Suprapubic skin (tissue), 4 donors: ENCODE measurements at regions not wholly inside any gene's neighbourhood (a gene's known extent, or its start where the extent isn't known, plus 50 kb on each side); places are given as distances from the start of the nearest gene placed in this dataset.
"Not testable (repeated sequence)": the region's sequence is repeated elsewhere in the genome, so short reads cannot be mapped to it uniquely, and the experiment has no call there.

ENCODE experiments used
- DNase-seq, 2 donors: peaks; one replicate each; pipeline ENCODE4 v3.0.0-alpha.2; 2019; ENCODE audit warnings: low spot score in 2 of 2
- H3K27ac ChIP-seq: fragments of 200-600 bp; sonication (generic); one replicate; pipeline ENCODE4 v1.5.1; 2019
- H3K27me3 ChIP-seq: fragments of 200-600 bp; sonication (generic); one replicate; pipeline ENCODE4 v1.5.1; 2019
- H3K36me3 ChIP-seq: fragments of 200-600 bp; sonication (generic); one replicate; pipeline ENCODE4 v1.5.1; 2019
- H3K4me1 ChIP-seq: fragments of 200-600 bp; sonication (generic); one replicate; pipeline ENCODE4 v1.5.1; 2019
- H3K4me3 ChIP-seq: fragments of 200-600 bp; sonication (generic); one replicate; pipeline ENCODE4 v1.5.1; 2019; ENCODE audit warnings: mild to moderate bottlenecking
- H3K9me3 ChIP-seq: fragments of 200-600 bp; sonication (generic); one replicate; pipeline ENCODE4 v1.5.1; 2019
- CTCF ChIP-seq, 2 donors: fragments of 200-600 bp in 1 of 2; fragments of 450-650 bp in 1 of 2; sonication (generic) in 1 of 2; IDR thresholded peaks; one replicate each; pipeline ENCODE4 v1.5.1; 2016 to 2019; ENCODE audit warnings: antibody characterized with exemption in 2 of 2, mild to moderate bottlenecking in 1 of 2, moderate library complexity in 1 of 2
- EP300 ChIP-seq: sonication (generic); formaldehyde crosslinking; IDR thresholded peaks from one replicate; pipeline ENCODE4 v1.6.1; 2017; ENCODE audit warnings: antibody characterized with exemption
- POLR2A ChIP-seq, 2 donors: fragments of 450-650 bp; IDR thresholded peaks; one replicate each; pipeline ENCODE4 v1.6.1; 2017; ENCODE audit warnings: antibody characterized with exemption in 2 of 2, mild to moderate bottlenecking in 2 of 2, moderate library complexity in 2 of 2
- POLR2AphosphoS5 ChIP-seq, 3 donors: sonication (generic); formaldehyde crosslinking; IDR thresholded peaks; one replicate each; pipeline ENCODE4 v1.6.1; 2017; ENCODE audit warnings: antibody characterized with exemption in 3 of 3
- WGBS: methylation state at CpG from one replicate; pipeline ENCODE4 v1.1.5; 2018; 5-methylcytosine and 5-hydroxymethylcytosine counted together

DNA sequence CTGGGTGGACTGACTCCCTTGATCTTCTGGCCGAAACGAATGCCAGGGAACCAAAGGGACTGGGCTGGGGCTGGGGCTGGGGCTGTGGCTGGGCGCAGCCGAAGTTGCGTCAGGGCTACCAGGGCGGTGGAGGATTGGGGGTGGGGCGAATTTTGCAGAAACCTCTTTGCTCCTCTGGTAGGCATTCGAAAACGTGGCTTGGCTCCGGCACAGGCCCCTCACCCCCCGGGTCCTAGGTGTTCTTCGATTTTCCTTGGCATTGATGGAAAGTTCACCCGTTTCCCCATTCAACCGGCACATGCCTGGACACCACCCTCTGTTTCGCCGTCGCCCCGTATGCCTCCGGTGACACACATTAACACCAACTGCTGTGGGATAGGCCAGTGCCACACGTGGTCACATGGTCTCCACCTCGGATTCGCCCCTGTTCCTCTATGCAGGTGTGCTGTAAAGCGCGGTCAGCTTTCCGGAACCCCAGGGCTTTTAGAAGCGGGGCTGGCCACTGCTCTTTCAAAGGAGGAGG lies 477.1 kb downstream of the SPATA31A7 start:
- Histone ChIP-seq H3K4me1 (no peaks in the 10 kb centered on the region), H3K36me3 (no peaks in the 10 kb centered on the region), H3K27me3 (no peaks in the 10 kb centered on the region), H3K27ac (no peak overlapping the region), H3K9me3 (peaks cover 18% of the 10 kb centered on the region), H3K4me3 (no peak overlapping the region)
- peak in 1 of 2 donors; percentile 34 for DNase-seq
- TF ChIP-seq EP300, result no peak
- no peak for TF ChIP-seq POLR2A (IDR thresholded peaks at IDR 0.05)
- no peak for TF ChIP-seq CTCF (IDR thresholded peaks at IDR 0.05)
- no peak for TF ChIP-seq POLR2AphosphoS5 (IDR thresholded peaks at IDR 0.05)
- 86% methylated on average over 26 of the region's 26 CpGs for WGBS

GRCh38 chr9:61667559-61668121 lies 477.8 kb downstream of the SPATA31A7 start:
- no peaks in the 10 kb centered on the region for H3K36me3 ChIP-seq
- no peaks in the 10 kb centered on the region for H3K27me3 ChIP-seq
- DNase-seq, result peak in 1 of 2 donors; percentile 54
- H3K27ac ChIP-seq, result no peak overlapping the region
- H3K9me3 ChIP-seq, result peaks cover 18% of the 10 kb centered on the region
- no peak for TF ChIP-seq CTCF (IDR thresholded peaks at IDR 0.05)
- WGBS, result 91% methylated on average over 27 of the region's 37 CpGs
- no peak overlapping the region for H3K4me3 ChIP-seq
- H3K4me1 ChIP-seq, result no peaks in the 10 kb centered on the region

DNA sequence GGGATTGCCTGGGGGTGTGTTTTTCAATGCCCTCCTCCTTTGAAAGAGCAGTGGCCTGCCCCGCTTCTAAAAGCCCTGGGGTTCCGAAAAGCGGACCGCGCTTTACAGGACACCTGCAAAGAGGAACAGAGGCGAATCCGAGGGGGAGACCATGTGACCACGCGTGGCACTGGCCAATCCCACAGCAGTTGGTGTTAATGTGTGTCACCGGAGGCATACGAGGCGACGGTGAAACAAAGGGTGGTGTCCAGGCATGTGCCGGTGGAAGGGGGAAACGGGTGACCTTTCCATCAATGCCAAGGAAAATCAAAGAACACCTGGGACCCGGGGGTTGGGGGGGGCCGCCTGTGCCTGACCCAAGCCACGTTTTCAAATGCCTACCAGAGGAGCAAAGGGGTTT lies 478.4 kb downstream of the SPATA31A7 start:
- DNase-seq, result peak in 1 of 2 donors; percentile 17
- not testable (repeated sequence) for H3K4me1 ChIP-seq, H3K4me3 ChIP-seq, H3K27ac ChIP-seq, H3K27me3 ChIP-seq, H3K36me3 ChIP-seq
- peaks cover 18% of the 10 kb centered on the region for H3K9me3 ChIP-seq
- 79% methylated on average over 17 of the region's 18 CpGs for WGBS

DNA sequence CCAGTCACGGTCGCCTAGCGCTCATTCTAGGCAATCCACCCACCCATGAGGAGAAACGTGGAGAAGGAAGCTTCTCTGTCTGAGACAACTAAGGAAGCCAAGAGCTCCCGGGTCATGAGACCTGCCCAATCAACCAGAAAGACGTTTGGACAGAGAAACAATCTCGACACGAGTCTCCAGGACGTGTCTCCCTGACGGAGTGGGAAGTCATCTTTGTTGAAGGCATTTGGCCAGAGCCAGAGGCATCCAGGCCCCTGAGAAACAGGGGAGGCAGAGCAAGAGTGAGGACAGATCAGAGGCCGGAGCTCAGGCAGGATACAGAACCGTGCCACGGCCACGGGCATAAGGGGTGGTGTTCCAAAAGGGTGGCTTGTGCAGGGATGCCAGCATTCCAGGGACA lies 479.0 kb downstream of the SPATA31A7 start:
- Histone ChIP-seq H3K36me3 (no peaks in the 10 kb centered on the region), H3K27ac (no peak overlapping the region), H3K27me3 (no peaks in the 10 kb centered on the region), H3K9me3 (peaks cover 18% of the 10 kb centered on the region), H3K4me1 (no peaks in the 10 kb centered on the region), H3K4me3 (no peak overlapping the region)
- TF ChIP-seq EP300 (no peak), CTCF (IDR thresholded peaks at IDR 0.05) (no peak), POLR2AphosphoS5 (IDR thresholded peaks at IDR 0.05) (no peak), POLR2A (IDR thresholded peaks at IDR 0.05) (no peak)
- peak in 1 of 2 donors; percentile 30 for DNase-seq
- WGBS, result 85% methylated on average over 14 of the region's 14 CpGs

DNA sequence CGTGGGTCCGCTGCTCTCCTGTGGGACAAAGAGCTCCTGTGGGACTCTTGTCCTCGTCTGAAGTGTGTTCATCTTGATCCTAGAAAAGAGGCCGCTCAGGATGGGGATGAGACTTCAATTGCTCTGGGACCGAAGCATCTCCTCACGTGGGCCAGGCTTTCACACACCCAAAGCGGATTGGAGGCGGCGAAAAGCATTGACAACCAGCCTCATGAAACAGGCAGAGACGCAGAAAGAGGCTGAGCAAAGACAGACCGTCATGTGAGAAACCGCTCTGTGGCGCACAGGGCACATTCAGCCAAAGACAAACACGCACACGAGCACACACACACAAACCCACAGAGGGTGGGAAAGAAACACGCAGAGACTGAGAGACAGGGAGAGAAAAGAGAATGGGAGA lies 479.5 kb downstream of the SPATA31A7 start:
- 78% methylated on average over 16 of the region's 16 CpGs for WGBS
- Histone ChIP-seq H3K4me1 (no peaks in the 10 kb centered on the region), H3K4me3 (no peak overlapping the region), H3K36me3 (no peaks in the 10 kb centered on the region), H3K27ac (no peak overlapping the region), H3K27me3 (no peaks in the 10 kb centered on the region), H3K9me3 (peaks cover 22% of the 10 kb centered on the region)
- TF ChIP-seq CTCF (IDR thresholded peaks at IDR 0.05), result no peak
- no peak for TF ChIP-seq EP300
- no peak for TF ChIP-seq POLR2A (IDR thresholded peaks at IDR 0.05)
- TF ChIP-seq POLR2AphosphoS5 (IDR thresholded peaks at IDR 0.05), result no peak
- DNase-seq, result peak in 1 of 2 donors; percentile 27

DNA sequence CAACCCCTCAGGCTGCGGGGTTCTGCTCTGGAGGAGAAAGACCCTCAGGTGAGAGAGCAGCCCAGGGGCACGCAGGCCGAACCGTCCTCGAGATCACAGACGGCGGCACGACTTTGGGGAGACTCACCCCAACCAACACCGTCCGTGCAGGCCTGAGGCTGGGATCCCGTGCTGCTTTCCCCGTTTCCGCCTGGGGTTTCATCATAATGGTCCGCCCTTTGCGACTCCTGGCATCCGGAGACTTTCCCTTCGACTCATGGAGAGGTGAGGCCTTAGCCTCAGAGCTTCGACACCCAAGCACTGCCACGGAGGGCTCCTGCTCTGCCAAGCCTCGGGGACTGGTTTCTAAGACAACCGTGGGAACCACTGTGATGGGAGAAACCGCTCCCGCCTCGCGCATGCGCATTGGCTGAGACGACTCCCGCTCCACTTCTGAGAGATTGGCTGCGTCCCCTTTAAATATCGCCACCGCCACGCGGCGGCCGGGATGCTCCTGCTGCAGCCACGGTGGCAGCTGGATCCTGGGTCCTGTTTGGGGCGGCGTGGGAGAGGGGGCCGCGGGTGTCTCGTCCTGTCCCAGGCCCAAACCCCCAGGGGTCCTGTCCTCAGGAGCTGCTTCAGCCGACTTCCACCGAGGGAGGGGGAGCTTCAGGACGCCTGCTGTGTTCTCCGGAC lies 480.1 kb downstream of the SPATA31A7 start:
- peaks cover 25% of the 10 kb centered on the region for H3K9me3 ChIP-seq
- H3K4me1 ChIP-seq, H3K27ac ChIP-seq, H3K36me3 ChIP-seq, H3K4me3 ChIP-seq, H3K27me3 ChIP-seq: not testable (repeated sequence)
- DNase-seq, result peak in 1 of 2 donors; percentile 40
- 80% methylated on average over 16 of the region's 45 CpGs for WGBS
